Fibroblast of lung (primary cell): ENCODE measurements at regions not wholly inside any gene's neighbourhood (a gene's known extent, or its start where the extent isn't known, plus 50 kb on each side); places are given as distances from the start of the nearest gene placed in this dataset.
A peak's percentile ranks its signal among the peaks of the same experiment; 100 is the strongest.

Source experiments
- DNase-seq, 2 donors: peaks; one replicate each; pipeline versions ENCODE4 v3.0.0 to v3.0.0-alpha.2; 2010; ENCODE audit warnings: low read depth in 2 of 2
- H2AFZ ChIP-seq: 2 replicates; pipeline ENCODE4 v1.5.1; 2012; ENCODE audit warnings: low read length, control low read depth, inconsistent platforms
- H3K27ac ChIP-seq: 2 replicates; pipeline ENCODE4 v1.5.1; 2011; ENCODE audit warnings: low read length, control low read depth; ENCODE audit not compliant: insufficient read depth
- H3K27me3 ChIP-seq: 2 replicates; pipeline ENCODE4 v1.5.1; 2011; ENCODE audit warnings: mild to moderate bottlenecking, low read length; ENCODE audit not compliant: control insufficient read depth, insufficient read depth
- H3K36me3 ChIP-seq: 2 replicates; pipeline ENCODE4 v1.5.1; 2011; ENCODE audit warnings: low read length; ENCODE audit not compliant: control insufficient read depth, insufficient read depth
- H3K4me1 ChIP-seq: 2 replicates; pipeline ENCODE4 v1.5.1; 2011; ENCODE audit warnings: low read length; ENCODE audit not compliant: control insufficient read depth, insufficient read depth; ENCODE audit errors: extremely low read depth
- H3K4me2 ChIP-seq: 2 replicates; pipeline ENCODE4 v1.5.1; 2011; ENCODE audit warnings: low read length, control low read depth; ENCODE audit not compliant: insufficient read depth; ENCODE audit errors: extremely low read depth
- H3K4me3 ChIP-seq, 4 experiments: fragments of 200-600 bp in 1 of 4; sonication (generic) in 1 of 4; replicated peaks in 1 of 4; 2 replicates each; pipeline ENCODE4 v1.5.1; 2011 to 2016; ENCODE audit warnings: low read length in 4 of 4, low read depth in 3 of 4, mild to moderate bottlenecking in 3 of 4, control low read depth in 2 of 4, inconsistent platforms in 1 of 4, mixed read lengths in 1 of 4; ENCODE audit not compliant: insufficient read depth in 1 of 4; ENCODE audit errors: control extremely low read depth in 1 of 4
- H3K79me2 ChIP-seq: 2 replicates; pipeline ENCODE4 v1.5.1; 2012; ENCODE audit warnings: mild to moderate bottlenecking, low read length, inconsistent platforms; ENCODE audit not compliant: control insufficient read depth, insufficient read depth
- H3K9ac ChIP-seq: 2 replicates; pipeline ENCODE4 v1.5.1; 2011; ENCODE audit warnings: mild to moderate bottlenecking, low read length, control low read depth; ENCODE audit not compliant: insufficient read depth
- H3K9me3 ChIP-seq: 2 replicates; pipeline ENCODE4 v1.5.1; 2012; ENCODE audit warnings: low read depth, low read length; ENCODE audit not compliant: control insufficient read depth, insufficient read depth
- H4K20me1 ChIP-seq: 2 replicates; pipeline ENCODE4 v1.5.1; 2011; ENCODE audit warnings: low read length; ENCODE audit not compliant: control insufficient read depth, insufficient read depth; ENCODE audit errors: extremely low read depth
- EZH2 ChIP-seq: IDR thresholded peaks from 2 replicates; pipeline ENCODE4 v1.5.1; 2012; ENCODE audit warnings: low read length, control low read depth, mild to moderate bottlenecking; ENCODE audit errors: missing control alignments
- TF ChIP-seq, protein P1 (sequence below), 2 donors: IDR thresholded peaks in 1 of 2; conservative IDR thresholded peaks in 1 of 2; 1 replicate in 1 of 2; 2 replicates in 1 of 2; pipeline ENCODE4 v1.5.1; 2011 to 2012; ENCODE audit warnings: low read length in 2 of 2, control low read depth in 1 of 2, inconsistent platforms in 1 of 2, low read depth in 1 of 2, mild to moderate bottlenecking in 1 of 2

- TF ChIP-seq EZH2, result no peak
- TF ChIP-seq, protein P1, sequence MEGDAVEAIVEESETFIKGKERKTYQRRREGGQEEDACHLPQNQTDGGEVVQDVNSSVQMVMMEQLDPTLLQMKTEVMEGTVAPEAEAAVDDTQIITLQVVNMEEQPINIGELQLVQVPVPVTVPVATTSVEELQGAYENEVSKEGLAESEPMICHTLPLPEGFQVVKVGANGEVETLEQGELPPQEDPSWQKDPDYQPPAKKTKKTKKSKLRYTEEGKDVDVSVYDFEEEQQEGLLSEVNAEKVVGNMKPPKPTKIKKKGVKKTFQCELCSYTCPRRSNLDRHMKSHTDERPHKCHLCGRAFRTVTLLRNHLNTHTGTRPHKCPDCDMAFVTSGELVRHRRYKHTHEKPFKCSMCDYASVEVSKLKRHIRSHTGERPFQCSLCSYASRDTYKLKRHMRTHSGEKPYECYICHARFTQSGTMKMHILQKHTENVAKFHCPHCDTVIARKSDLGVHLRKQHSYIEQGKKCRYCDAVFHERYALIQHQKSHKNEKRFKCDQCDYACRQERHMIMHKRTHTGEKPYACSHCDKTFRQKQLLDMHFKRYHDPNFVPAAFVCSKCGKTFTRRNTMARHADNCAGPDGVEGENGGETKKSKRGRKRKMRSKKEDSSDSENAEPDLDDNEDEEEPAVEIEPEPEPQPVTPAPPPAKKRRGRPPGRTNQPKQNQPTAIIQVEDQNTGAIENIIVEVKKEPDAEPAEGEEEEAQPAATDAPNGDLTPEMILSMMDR (conservative IDR thresholded peaks at IDR 0.05 in 1 of 2, IDR thresholded peaks at IDR 0.05 in 1 of 2; ENCODE audit: low read depth in 1 of 2, low read length in 2 of 2), result no peak
Observed at GRCh38 chr13:65461590-65461989, 1768.5 kb downstream of the PCDH9 start.

DNA sequence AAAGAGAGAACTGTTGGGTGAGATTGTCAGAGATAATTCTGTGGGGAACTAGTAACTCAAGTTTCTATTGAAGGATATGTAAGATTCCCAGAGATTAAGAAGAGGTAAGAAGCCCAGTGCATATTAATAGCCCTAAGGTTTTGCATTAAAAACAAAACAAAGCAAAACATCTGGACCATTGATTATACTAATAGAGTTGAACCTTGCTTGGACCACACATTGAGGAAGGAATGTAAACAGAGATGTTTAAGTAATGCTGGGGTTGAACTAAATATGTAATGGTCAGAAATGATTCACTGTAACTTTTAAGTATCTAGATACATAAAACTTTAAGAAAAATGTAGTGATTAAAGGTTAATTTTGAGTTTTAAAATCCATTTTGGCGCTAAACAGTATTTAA lies 1770.0 kb downstream of the PCDH9 start:
- Histone ChIP-seq H3K4me3 (no peak overlapping the region), H4K20me1 (no peaks in the 10 kb centered on the region), H3K4me2 (no peak overlapping the region), H3K27ac (no peak overlapping the region), H3K79me2 (no peaks in the 10 kb centered on the region), H3K27me3 (no peaks in the 10 kb centered on the region), H3K9ac (no peak overlapping the region), H2AFZ (no peak overlapping the region), H3K4me1 (no peaks in the 10 kb centered on the region), H3K9me3 (no peaks in the 10 kb centered on the region), H3K36me3 (no peaks in the 10 kb centered on the region)
- peak; percentile 46 to 75 for DNase-seq
- TF ChIP-seq, protein P1 (conservative IDR thresholded peaks at IDR 0.05 in 1 of 2, IDR thresholded peaks at IDR 0.05 in 1 of 2; ENCODE audit: low read depth in 1 of 2, low read length in 2 of 2), result no peak
- TF ChIP-seq EZH2, result no peak

More at GRCh38 chr13:65461590-65461989, 1768.5 kb downstream of the PCDH9 start:
- Histone ChIP-seq H3K36me3 (no peaks in the 10 kb centered on the region), H3K27ac (no peak overlapping the region), H3K4me1 (no peaks in the 10 kb centered on the region), H2AFZ (no peak overlapping the region), H3K79me2 (no peaks in the 10 kb centered on the region), H3K4me2 (no peak overlapping the region), H3K9ac (no peak overlapping the region), H3K4me3 (no peak overlapping the region), H3K27me3 (no peaks in the 10 kb centered on the region), H3K9me3 (no peaks in the 10 kb centered on the region), H4K20me1 (no peaks in the 10 kb centered on the region)
- peak; percentile 53 to 94 for DNase-seq

DNA sequence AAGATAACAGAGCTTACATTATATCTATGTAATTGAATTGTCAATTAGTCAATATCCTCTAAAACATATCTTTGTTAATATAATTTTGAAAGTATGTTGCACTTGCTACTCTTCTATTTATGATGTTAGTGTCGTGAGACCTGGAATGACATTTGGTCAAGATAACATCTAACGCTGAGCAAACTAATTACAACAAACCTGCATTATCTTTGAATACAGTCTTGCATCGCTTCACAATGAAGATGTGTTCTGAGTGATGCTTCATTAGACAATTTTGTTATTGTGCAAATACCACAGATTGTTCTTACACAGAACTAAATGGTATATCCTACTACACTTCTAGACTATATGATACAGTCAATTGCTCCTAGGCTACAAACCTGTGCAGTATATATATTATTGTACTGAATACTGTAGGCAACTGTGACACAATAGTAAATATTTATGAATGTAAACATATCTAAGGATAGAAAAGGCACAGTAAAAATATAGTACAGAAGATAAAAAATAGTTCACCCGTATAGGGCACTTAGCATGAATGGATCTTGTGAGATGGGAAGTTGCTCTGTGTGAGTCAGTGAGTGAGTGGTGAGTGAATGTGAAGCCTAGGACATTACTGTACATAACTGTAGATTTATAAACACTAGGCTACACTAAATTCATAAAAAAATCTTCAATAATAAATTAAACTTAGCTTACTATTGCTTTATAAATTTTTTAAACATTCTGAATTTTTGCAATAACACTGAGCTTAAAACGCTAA lies 1773.8 kb downstream of the PCDH9 start:
- DNase-seq, result no peak
- Histone ChIP-seq H3K4me1 (no peaks in the 10 kb centered on the region), H3K27ac (no peak overlapping the region), H3K4me2 (no peak overlapping the region), H2AFZ (no peak overlapping the region), H3K79me2 (no peaks in the 10 kb centered on the region), H3K27me3 (no peaks in the 10 kb centered on the region), H4K20me1 (no peaks in the 10 kb centered on the region), H3K4me3 (no peak overlapping the region), H3K9ac (no peak overlapping the region), H3K9me3 (no peaks in the 10 kb centered on the region), H3K36me3 (no peaks in the 10 kb centered on the region)
- no peak for TF ChIP-seq EZH2
- TF ChIP-seq, protein P1 (conservative IDR thresholded peaks at IDR 0.05 in 1 of 2, IDR thresholded peaks at IDR 0.05 in 1 of 2; ENCODE audit: low read depth in 1 of 2, low read length in 2 of 2), result no peak
